Mucosa of gallbladder (tissue), 1 donor: ENCODE measurements at regions not wholly inside any gene's neighbourhood (a gene's known extent, or its start where the extent isn't known, plus 50 kb on each side); places are given as distances from the start of the nearest gene placed in this dataset.
"Not testable (repeated sequence)": the region's sequence is repeated elsewhere in the genome, so short reads cannot be mapped to it uniquely, and the experiment has no call there.

ENCODE experiments used
- DNase-seq: peaks from one replicate; pipeline ENCODE4 v3.0.0-alpha.2; 2020; ENCODE audit warnings: low spot score
- donor health status: DM: no; HTN: no; CAD: no.

DNA sequence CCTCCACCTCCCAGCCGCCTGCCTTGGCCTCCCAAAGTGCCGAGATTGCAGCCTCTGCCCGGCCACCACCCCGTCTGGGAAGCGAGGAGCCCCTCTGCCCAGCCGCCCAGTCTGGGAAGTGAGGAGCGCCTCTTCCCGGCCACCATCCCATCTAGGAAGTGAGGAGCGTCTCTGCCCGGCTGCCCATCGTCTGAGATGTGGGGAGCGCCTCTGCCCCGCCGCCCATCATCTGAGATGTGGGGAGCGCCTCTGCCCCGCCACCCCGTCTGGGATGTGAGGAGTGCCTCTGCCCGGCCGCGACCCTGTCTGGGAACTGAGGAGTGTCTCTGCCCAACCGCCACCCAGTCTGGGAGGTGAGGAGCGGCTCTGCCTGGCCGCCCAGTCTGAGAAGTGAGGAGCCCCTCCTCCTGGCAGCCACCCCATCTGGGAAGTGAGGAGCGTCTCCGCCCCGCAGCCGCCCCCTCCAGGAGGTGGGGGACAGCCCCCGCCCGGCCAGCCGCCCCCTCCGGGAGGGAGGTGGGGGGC is 296.3 kb downstream of the HNRNPD start:
- DNase-seq = not testable (repeated sequence)

GRCh38 chr4:82076809-82077208 is 297.0 kb downstream of the HNRNPD start:
- DNase-seq = no peak

- no peak for DNase-seq
These were observed 297.4 kb downstream of the HNRNPD start for GRCh38 chr4:82076359-82076758.

DNA sequence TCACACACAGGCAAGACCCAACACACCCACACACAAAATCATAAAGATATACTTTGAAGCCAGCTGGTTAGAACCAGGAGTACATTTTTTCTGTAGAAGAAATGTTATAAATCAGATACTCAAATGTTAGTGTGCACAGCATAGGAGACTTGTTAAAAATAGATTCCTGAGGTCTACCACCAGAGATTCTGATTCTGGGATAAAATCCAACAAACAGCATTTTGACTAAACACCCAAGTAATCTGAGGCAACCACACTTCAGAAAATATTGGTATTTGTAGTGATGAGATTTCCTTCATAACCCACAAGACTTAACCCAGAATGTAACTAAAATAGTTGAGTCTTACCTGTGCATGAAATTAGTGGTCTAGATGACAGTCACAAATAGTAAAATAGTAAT is 301.8 kb downstream of the HNRNPD start:
- no peak for DNase-seq

DNA sequence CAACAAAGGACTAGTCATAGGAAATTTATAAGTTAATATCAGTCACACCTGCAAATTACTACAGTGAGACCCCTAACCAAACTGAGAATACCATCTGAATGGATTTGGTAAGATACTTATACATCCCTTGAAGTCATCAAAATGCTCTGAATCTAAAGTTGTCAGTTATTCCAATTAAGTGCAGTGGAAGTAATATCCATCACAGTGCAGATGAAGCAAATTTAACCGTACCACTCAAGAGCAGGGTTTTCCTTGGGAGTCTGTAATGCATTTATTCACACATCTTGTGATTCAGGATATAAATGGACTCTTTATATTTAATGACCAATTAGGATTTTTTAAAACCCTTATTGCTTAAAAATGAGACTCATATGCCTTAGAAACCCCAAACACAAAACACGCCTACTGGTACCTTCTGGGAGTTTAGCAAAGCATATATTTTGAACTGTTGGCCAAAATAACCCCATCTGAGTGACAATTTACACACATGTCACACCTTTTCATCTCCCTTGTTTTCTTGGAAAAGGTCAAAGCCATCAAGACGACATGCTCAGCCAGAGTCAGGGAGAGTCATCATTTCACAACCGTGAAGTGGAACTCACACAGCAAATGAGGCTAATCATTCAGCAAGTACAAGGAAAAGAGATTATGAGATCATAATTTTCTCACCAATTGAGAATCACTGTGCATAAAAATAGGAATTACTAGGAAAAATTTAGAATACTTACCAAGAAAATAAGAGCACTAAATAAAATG is 303.7 kb downstream of the HNRNPD start:
- no peak for DNase-seq

GRCh38 chr4:82063017-82063416 is 310.8 kb downstream of the HNRNPD start:
- DNase-seq = no peak

DNA sequence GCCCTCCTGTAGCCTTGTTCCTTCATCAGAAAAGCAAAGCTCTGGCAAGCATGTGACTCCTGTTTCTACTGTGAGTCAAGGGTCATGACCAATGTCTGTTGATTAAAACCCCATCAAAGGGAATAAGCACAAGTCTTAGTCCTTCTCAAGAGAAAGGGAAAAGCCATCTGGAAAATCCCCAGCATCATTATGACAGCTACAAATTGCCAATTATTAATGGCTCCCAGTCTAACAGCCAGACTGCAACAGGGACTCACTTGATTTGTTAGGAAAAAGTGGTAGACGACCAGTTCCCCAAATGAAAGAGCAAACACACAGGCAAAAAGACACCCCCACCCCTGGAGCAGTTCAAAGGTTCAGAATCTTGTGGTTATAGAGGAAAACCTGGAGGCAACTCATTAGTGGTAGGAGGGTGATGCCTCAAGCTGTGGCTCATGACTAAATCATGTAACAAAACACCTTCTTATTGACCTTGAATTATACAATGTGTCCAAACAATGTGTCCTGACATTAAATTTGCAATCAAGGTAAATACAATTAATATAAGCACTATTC is 315.7 kb downstream of the HNRNPD start:
- DNase-seq = no peak

DNA sequence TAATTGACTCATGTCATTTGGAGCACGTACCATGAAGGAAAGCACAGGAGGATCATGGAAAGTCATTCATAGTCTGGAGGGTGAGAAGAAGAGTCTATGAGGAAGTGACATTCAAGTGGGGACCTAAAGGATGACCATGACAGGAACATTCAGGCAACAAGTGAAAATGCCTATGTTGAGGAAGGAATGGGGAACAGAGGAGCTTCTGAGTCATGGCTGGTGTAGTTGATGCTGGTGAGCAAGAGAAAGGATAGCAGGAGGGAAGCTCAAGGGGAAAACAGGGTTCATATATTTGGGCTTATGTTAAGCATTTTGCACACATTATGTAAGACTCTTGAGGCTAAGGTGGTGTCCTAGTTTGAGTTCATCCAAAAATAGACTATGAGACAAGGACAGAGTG is 318.6 kb downstream of the HNRNPD start:
- DNase-seq = no peak

- no peak for DNase-seq
These were observed 320.4 kb downstream of the HNRNPD start for GRCh38 chr4:82053396-82053795.

- no peak for DNase-seq
These were observed 323.0 kb downstream of the HNRNPD start for GRCh38 chr4:82050796-82051195.

- DNase-seq = no peak
These were observed 324.5 kb downstream of the HNRNPD start for GRCh38 chr4:82049294-82049693.

DNA sequence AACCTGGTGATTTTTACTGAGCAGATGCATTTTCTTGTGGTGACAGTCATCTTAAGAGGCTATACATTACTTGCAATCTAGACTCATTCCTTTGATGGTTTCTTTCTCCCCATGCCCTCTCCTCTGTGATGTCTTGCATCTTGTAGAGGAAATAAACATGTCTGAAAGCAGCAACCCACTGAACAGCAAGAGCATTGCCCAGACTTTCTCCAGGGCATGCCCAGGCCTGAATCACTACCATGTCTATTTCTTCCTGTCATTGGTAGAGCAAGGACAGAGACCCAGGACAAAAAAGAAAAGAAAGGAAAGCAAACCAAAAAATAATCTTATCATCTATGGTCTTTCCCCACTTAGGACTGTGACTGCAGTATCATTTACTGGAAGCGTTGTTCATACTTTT is 326.1 kb downstream of the HNRNPD start:
- DNase-seq = no peak

DNA sequence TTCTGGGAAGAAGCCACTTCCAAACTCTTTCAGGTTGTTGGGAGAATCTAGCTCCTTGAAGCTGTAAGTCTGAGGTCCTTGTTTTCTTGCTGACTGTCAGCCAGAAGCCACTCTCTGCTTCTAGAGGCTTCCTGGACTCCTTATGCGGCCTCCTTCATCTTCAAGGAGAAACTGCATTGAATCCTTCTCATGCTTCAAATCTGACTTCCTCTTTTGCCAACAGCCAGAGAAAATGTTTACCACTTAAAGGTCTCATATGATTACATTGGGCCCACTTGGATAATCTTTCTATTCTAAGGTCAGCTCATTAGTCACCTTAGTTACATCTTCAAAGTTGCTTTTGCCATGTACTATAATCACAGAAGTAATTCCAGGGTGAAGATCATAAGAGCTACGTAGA is 327.0 kb downstream of the HNRNPD start:
- no peak for DNase-seq

GRCh38 chr4:82045267-82045666 is 328.5 kb downstream of the HNRNPD start:
- no peak for DNase-seq

DNA sequence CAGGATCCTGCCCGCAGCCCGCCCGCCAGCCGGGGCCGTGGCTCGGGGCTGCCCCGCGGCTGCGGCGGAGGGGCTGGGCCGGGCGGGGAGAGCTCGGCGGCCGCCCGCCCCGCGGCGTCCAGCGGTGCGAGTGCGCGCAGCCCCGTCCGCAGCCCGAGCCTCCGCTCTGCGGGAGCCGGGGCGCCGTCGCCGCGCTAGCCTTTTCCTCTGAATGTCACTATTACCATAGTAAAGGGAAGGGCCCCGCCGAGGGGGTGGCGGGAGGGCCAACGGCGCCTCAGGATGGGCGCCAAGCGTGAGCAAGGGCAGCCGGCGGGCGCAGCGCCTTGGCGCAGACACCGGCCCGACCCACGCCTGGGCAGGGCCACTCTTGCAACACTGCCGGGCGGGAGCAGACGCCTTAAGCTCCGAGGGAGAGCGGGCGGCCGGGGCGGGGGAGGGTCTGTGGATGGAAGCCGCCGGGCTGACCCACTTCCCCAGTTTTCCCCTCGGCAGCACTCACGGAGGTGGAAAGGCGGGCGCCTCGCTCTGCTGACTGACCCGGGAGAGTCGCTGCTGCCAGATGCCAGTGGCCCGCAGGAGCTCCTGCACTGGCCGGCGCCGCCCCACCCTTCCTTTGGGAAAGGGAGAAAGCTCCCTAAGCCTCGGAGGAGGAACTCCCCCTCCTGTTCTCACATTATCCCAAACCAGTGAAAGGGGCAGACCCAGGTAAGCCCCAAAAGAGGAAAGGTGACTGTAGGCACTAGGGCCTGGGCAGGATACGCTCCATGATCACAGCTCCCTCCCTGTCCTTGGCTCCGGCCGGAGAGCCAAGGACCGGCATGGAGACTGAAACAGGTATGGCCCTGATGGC is 329.4 kb downstream of the HNRNPD start:
- DNase-seq = peak; percentile 67

GRCh38 chr4:82043809-82044137 is 330.0 kb downstream of the HNRNPD start:
- no peak for DNase-seq

GRCh38 chr4:82043081-82043808 is 330.5 kb downstream of the HNRNPD start:
- DNase-seq = peak; percentile 75

GRCh38 chr4:82042042-82042441 is 331.7 kb downstream of the HNRNPD start:
- DNase-seq = no peak

- DNase-seq = no peak
These were observed 334.9 kb downstream of the HNRNPD start for GRCh38 chr4:82038936-82039335.

GRCh38 chr4:82036181-82036580 is 337.6 kb downstream of the HNRNPD start:
- DNase-seq = no peak

DNA sequence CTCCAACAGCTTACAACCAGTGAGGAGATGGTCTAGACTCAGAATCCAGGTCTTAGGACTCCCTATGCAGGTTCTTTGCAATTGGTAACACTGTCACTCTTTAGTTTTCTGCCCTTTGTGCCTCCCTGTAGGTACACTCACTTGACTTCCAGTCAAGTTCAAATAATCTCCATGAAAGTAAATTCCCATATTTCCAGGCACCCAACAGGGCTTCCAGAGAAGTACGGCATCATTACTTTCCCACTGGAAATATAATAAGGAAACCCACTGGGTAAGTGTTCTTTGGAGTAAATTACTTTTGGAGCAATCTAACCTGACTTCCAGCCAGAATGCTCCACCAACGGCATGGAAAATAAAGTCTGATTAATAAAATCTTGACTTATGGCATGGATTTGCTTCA is 338.9 kb downstream of the HNRNPD start:
- no peak for DNase-seq

DNA sequence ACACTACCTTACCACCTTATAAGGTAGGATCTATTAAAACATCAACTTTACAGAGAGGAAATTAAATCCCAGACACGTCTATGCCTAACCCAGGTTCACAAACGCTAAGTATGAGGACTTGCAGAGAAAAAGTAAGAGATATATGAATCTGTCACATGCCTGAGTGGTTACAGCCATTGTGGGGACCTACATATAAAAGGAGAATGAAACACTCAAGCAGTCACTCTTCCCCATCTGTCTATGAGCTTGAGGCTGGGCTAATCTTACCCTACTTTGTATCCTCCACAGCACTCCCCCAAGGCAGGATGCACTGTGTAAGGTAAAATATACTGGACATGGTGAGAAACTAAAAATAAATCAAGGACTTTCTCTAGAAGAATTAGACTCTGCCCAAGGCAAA is 339.9 kb downstream of the HNRNPD start:
- DNase-seq = no peak
